GM12891 (cell line): ENCODE measurements at regions not wholly inside any gene's neighbourhood (a gene's known extent, or its start where the extent isn't known, plus 50 kb on each side); places are given as distances from the start of the nearest gene placed in this dataset.

Source experiments
- DNase-seq: peaks from one replicate; pipeline ENCODE4 v3.0.0; 2011; ENCODE audit warnings: low spot score; ENCODE audit not compliant: insufficient read length
- FAIRE-seq: peaks from 2 replicates; lab custom pipeline; 2011; peaks lifted over from hg19 to GRCh38; lab: Jason Lieb, UNC
- PAX5 ChIP-seq: IDR thresholded peaks from 2 replicates; pipeline ENCODE4 v1.6.1; 2011; ENCODE audit warnings: low read length, moderate library complexity, mild to moderate bottlenecking; ENCODE audit not compliant: insufficient read depth, severe bottlenecking
- POLR2A ChIP-seq: IDR thresholded peaks from 2 replicates; pipeline ENCODE4 v1.6.1; 2011; ENCODE audit warnings: low read depth, low read length, control low read depth
- POLR2AphosphoS5 ChIP-seq: IDR thresholded peaks from 2 replicates; pipeline ENCODE4 v1.6.1; 2011; ENCODE audit warnings: low read depth, low read length, control low read depth
- POU2F2 ChIP-seq: IDR thresholded peaks from 2 replicates; pipeline ENCODE4 v1.6.1; 2011; ENCODE audit warnings: low read depth, mild to moderate bottlenecking, control low read depth, low read length, moderate library complexity
- SPI1 ChIP-seq: IDR thresholded peaks from 2 replicates; pipeline ENCODE4 v1.6.1; 2011; ENCODE audit warnings: low read depth, low read length, control low read depth
- TAF1 ChIP-seq: IDR thresholded peaks from 2 replicates; pipeline ENCODE4 v1.6.1; 2011; ENCODE audit warnings: low read depth, low read length, control low read depth

GRCh38 chr9:7229571-7229970 lies 471.8 kb downstream of the KDM4C start:
- no peak for DNase-seq
- TF ChIP-seq POLR2A (no peak), TAF1 (no peak), SPI1 (no peak), POLR2AphosphoS5 (no peak), PAX5 (no peak), POU2F2 (no peak)
- FAIRE-seq = no peak

DNA sequence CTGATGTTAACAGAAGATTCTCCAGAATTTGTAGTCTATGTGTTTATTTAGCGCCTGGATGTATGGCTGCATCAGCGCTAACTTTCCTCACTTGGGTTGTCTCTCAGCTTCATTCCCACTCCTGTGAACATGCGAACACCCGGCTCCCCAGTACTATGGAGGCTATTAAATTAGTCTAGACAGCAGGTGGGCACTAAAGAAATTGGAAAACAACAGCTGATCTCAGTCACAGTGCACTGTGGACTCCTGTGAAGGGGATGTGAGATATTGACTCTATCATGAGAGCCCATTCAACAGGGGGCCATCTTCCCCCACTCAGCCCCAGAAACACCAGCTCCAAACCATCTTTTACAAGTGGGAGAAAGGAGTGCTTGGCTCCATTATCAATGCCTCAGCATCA lies 471.0 kb downstream of the KDM4C start:
- FAIRE-seq = no peak
- DNase-seq = no peak
- TF ChIP-seq PAX5 = no peak
- TF ChIP-seq POLR2A = no peak
- TF ChIP-seq POU2F2 = no peak
- no peak for TF ChIP-seq TAF1
- no peak for TF ChIP-seq POLR2AphosphoS5
- no peak for TF ChIP-seq SPI1

DNA sequence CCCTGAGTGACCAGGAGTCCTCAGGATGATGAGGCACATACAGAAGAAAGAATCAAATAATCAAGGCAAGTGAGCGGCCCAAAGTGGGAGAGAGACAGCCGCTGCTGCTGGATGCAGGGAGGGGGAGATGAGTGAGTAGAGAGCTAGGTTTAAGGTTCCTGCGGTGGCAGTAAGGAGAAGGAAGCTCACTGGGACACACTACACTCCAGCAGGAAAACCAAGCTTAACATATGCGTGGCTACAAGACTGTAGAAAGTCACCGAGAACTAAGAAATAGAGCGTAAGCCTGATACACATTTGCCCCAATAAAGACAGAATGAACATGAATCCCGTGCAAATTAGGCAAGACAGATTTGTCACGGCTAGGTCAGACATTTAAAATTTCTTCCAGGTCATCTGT lies 470.2 kb downstream of the KDM4C start:
- TF ChIP-seq POLR2AphosphoS5 (no peak), POLR2A (no peak), SPI1 (no peak), TAF1 (no peak), POU2F2 (no peak), PAX5 (no peak)
- FAIRE-seq (no peak), DNase-seq (no peak)

DNA sequence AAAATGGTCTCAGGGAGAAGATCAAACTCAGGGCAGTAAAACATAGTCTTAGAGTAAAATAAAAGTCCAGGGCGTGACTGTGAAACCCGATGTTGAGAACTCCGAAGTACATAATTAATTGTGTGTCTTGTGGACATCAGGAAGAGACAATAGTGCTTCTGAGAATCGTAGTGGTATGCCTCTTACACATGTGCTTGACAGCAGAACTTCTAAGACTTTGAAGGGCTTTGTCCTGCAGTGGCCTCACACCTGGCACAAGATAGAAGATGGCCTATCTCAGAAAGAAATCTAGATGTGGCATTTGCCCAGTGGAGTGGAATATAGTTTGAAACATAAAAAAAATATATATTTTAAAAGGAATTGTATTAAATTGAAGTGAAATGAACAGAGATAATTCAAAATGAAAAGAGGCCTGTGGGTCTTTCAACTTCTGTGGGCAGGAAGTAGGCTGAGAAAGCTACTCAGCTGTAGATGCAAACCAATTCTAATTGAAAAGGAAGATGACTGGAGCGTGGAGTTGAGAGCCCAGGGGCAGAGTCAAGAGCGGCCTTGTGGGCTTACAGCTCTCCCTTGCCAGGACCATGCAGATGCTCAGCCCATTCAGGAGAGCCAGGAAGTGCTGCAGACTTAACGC lies 468.4 kb downstream of the KDM4C start:
- no peak for FAIRE-seq
- no peak for TF ChIP-seq POU2F2
- no peak for TF ChIP-seq POLR2AphosphoS5
- no peak for TF ChIP-seq POLR2A
- TF ChIP-seq SPI1 = no peak
- TF ChIP-seq PAX5 = no peak
- TF ChIP-seq TAF1 = no peak

More for the DNA sequence above, 468.4 kb downstream of the KDM4C start:
- DNase-seq = no peak
